H1 (cell line): ENCODE measurements at regions not wholly inside any gene's neighbourhood (a gene's known extent, or its start where the extent isn't known, plus 50 kb on each side); places are given as distances from the start of the nearest gene placed in this dataset.

Source experiments
- CEBPB ChIP-seq: IDR thresholded peaks from 2 replicates; pipeline ENCODE4 v1.6.1; 2012; ENCODE audit warnings: low read depth, low read length
- EP300 ChIP-seq, 2 experiments: IDR thresholded peaks; 1 replicate in 1 of 2; 2 replicates in 1 of 2; pipeline ENCODE4 v1.6.1; 2011 to 2012; ENCODE audit warnings: low read depth in 2 of 2, low read length in 2 of 2, mild to moderate bottlenecking in 2 of 2, borderline replicate concordance in 1 of 2, inconsistent platforms in 1 of 2, moderate library complexity in 1 of 2
- EZH2 ChIP-seq: fragments of 200-600 bp; sonication (generic); IDR thresholded peaks from 2 replicates; pipeline ENCODE4 v1.7.1; 2012; ENCODE audit warnings: low read depth, mild to moderate bottlenecking, moderate library complexity, low read length, inconsistent platforms; ENCODE audit not compliant: severe bottlenecking
- HDAC2 ChIP-seq, 2 experiments: fragments of 300-600 bp in 1 of 2; sonication (generic) in 1 of 2; IDR thresholded peaks; 2 replicates each; pipeline ENCODE4 v1.6.1; 2011 to 2012; ENCODE audit warnings: low read depth in 2 of 2, low read length in 2 of 2, mild to moderate bottlenecking in 2 of 2, moderate library complexity in 2 of 2, borderline replicate concordance in 1 of 2, inconsistent platforms in 1 of 2
- JUN ChIP-seq: IDR thresholded peaks from 2 replicates; pipeline ENCODE4 v1.6.1; 2011; ENCODE audit warnings: low read depth, mild to moderate bottlenecking, improper control_type of control experiment, low read length
- JUND ChIP-seq: IDR thresholded peaks from 2 replicates; pipeline ENCODE4 v1.6.1; 2011; ENCODE audit warnings: mild to moderate bottlenecking, improper control_type of control experiment, low read length
- MAX ChIP-seq: IDR thresholded peaks from 2 replicates; pipeline ENCODE4 v1.6.1; 2012; ENCODE audit warnings: inconsistent platforms
- POLR2A ChIP-seq, 2 experiments: IDR thresholded peaks; 1 replicate in 1 of 2; 2 replicates in 1 of 2; pipeline ENCODE4 v1.6.1; 2011; ENCODE audit warnings: low read depth in 2 of 2, low read length in 2 of 2, mild to moderate bottlenecking in 2 of 2; ENCODE audit errors: control extremely low read depth in 1 of 2
- RAD21 ChIP-seq, 2 experiments: IDR thresholded peaks in 1 of 2; conservative IDR thresholded peaks in 1 of 2; 2 replicates each; pipeline ENCODE4 v1.6.1; 2011; ENCODE audit warnings: low read depth in 2 of 2, low read length in 2 of 2, improper control_type of control experiment in 1 of 2, inconsistent platforms in 1 of 2, mild to moderate bottlenecking in 1 of 2, moderate library complexity in 1 of 2
- RXRA ChIP-seq: IDR thresholded peaks from 2 replicates; pipeline ENCODE4 v1.6.1; 2011; ENCODE audit warnings: low read depth, mild to moderate bottlenecking, low read length, moderate library complexity; ENCODE audit not compliant: insufficient read depth
- SIN3A ChIP-seq, 2 experiments: IDR thresholded peaks in 1 of 2; conservative IDR thresholded peaks in 1 of 2; 2 replicates each; pipeline ENCODE4 v1.6.1; 2011 to 2012; ENCODE audit warnings: low read length in 2 of 2, improper control_type of control experiment in 1 of 2, low read depth in 1 of 2, mild to moderate bottlenecking in 1 of 2
- SRF ChIP-seq: IDR thresholded peaks from 2 replicates; pipeline ENCODE4 v1.6.1; 2011; ENCODE audit warnings: mild to moderate bottlenecking, low read depth, low read length, moderate library complexity
- TF ChIP-seq, protein P1 (sequence below), 3 experiments: IDR thresholded peaks; 1 replicate in 2 of 3; 2 replicates in 1 of 3; pipeline versions ENCODE4 v1.5.1 to v1.6.1; 2011; ENCODE audit warnings: low read length in 3 of 3, mild to moderate bottlenecking in 3 of 3, inconsistent platforms in 2 of 3, low read depth in 1 of 3, moderate library complexity in 1 of 3; ENCODE audit not compliant: insufficient read depth in 1 of 3; ENCODE audit errors: control extremely low read depth in 1 of 3

DNA sequence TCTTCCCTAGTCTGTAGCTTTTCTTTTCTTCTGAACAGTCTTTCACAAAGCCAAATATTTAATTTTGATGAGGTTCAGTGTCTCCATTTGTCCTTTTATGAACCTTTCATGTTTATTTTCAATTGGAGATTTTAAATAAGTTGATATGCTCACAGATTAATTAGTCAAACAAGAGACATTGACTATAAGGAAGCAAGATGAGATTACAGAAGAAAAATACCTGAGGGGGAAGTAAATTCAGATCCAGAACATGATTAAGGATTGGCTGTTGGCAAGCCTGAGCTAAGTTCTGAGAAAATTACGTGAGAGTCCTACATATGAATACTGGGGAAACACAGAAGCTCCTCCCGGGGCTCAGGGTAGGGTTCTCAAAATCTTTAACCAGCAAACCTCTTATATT, 1039.8 kb upstream of the SEMA6A start:
- TF ChIP-seq SIN3A (conservative IDR thresholded peaks at IDR 0.05 in 1 of 2, IDR thresholded peaks at IDR 0.05 in 1 of 2; ENCODE audit: low read depth in 1 of 2, low read length in 2 of 2) (no peak), MAX (no peak), EP300 (IDR thresholded peaks at IDR 0.05; ENCODE audit: borderline replicate concordance in 1 of 2, low read depth in 2 of 2, low read length in 2 of 2) (no peak), EZH2 (no peak), SRF (no peak), CEBPB (no peak), JUND (no peak), JUN (no peak), POLR2A (IDR thresholded peaks at IDR 0.05; ENCODE audit: control extremely low read depth in 1 of 2, low read depth in 2 of 2, low read length in 2 of 2) (no peak), RXRA (no peak), RAD21 (IDR thresholded peaks at IDR 0.05 in 1 of 2, conservative IDR thresholded peaks at IDR 0.05 in 1 of 2; ENCODE audit: low read depth in 2 of 2, low read length in 2 of 2) (no peak), HDAC2 (IDR thresholded peaks at IDR 0.05; ENCODE audit: borderline replicate concordance in 1 of 2, low read depth in 2 of 2, low read length in 2 of 2) (no peak)
- TF ChIP-seq, protein P1, sequence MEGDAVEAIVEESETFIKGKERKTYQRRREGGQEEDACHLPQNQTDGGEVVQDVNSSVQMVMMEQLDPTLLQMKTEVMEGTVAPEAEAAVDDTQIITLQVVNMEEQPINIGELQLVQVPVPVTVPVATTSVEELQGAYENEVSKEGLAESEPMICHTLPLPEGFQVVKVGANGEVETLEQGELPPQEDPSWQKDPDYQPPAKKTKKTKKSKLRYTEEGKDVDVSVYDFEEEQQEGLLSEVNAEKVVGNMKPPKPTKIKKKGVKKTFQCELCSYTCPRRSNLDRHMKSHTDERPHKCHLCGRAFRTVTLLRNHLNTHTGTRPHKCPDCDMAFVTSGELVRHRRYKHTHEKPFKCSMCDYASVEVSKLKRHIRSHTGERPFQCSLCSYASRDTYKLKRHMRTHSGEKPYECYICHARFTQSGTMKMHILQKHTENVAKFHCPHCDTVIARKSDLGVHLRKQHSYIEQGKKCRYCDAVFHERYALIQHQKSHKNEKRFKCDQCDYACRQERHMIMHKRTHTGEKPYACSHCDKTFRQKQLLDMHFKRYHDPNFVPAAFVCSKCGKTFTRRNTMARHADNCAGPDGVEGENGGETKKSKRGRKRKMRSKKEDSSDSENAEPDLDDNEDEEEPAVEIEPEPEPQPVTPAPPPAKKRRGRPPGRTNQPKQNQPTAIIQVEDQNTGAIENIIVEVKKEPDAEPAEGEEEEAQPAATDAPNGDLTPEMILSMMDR (IDR thresholded peaks at IDR 0.05; ENCODE audit: control extremely low read depth in 1 of 3, insufficient read depth in 1 of 3, low read depth in 1 of 3, low read length in 3 of 3) = no peak
